DND-41 (cell line): ENCODE measurements at regions not wholly inside any gene's neighbourhood (a gene's known extent, or its start where the extent isn't known, plus 50 kb on each side); places are given as distances from the start of the nearest gene placed in this dataset.

ENCODE experiments used
- EZH2 ChIP-seq: IDR thresholded peaks from 3 replicates; pipeline ENCODE4 v1.6.1; 2012; ENCODE audit warnings: borderline replicate concordance, low read depth, mild to moderate bottlenecking, moderate library complexity, low read length, inconsistent platforms; ENCODE audit not compliant: severe bottlenecking
- TF ChIP-seq, protein P1 (sequence below): IDR thresholded peaks from 2 replicates; pipeline ENCODE4 v1.5.1; 2012; ENCODE audit warnings: borderline replicate concordance, low read length, moderate library complexity, mild to moderate bottlenecking; ENCODE audit not compliant: poor library complexity, severe bottlenecking; ENCODE audit errors: extremely low read depth

- TF ChIP-seq, protein P1, sequence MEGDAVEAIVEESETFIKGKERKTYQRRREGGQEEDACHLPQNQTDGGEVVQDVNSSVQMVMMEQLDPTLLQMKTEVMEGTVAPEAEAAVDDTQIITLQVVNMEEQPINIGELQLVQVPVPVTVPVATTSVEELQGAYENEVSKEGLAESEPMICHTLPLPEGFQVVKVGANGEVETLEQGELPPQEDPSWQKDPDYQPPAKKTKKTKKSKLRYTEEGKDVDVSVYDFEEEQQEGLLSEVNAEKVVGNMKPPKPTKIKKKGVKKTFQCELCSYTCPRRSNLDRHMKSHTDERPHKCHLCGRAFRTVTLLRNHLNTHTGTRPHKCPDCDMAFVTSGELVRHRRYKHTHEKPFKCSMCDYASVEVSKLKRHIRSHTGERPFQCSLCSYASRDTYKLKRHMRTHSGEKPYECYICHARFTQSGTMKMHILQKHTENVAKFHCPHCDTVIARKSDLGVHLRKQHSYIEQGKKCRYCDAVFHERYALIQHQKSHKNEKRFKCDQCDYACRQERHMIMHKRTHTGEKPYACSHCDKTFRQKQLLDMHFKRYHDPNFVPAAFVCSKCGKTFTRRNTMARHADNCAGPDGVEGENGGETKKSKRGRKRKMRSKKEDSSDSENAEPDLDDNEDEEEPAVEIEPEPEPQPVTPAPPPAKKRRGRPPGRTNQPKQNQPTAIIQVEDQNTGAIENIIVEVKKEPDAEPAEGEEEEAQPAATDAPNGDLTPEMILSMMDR, result peak; percentile 68
- TF ChIP-seq EZH2, result no peak
Observed at GRCh38 chr1:13930151-13930550, 230.2 kb downstream of the PRDM2 start.
